ENCODE measurements at regions not wholly inside any gene's neighbourhood (a gene's known extent, or its start where the extent isn't known, plus 50 kb on each side); places are given as distances from the start of the nearest gene placed in this dataset.

DNA sequence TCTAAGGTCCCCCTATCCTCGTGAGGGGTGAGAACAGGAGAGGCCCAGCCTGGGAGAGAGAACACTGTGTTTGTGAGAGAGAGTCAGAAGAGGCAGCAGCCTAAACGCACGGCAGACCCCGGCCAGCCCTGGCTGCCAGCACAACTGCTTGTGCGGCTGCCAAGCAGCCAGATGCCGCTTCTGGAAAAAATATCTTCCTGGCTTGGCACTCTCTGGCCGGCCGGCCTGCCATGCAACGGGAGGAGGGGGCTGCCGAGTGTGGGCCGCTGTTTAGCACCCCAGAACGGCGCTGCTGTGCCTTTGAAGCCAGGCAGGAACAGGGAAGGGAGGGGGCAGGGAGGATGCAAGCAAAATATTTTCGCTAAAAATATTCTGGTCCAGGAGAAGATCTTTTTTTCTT is 105.0 kb downstream of the FGF18 start:
- no peaks in the 10 kb centered on the region for H3K9me3 ChIP-seq
- H3K36me3 ChIP-seq: no peaks in the 10 kb centered on the region
- H3K27me3 ChIP-seq: no peaks in the 10 kb centered on the region
- TF ChIP-seq POLR2A (IDR thresholded peaks at IDR 0.05): no peak
- TF ChIP-seq, protein P1, sequence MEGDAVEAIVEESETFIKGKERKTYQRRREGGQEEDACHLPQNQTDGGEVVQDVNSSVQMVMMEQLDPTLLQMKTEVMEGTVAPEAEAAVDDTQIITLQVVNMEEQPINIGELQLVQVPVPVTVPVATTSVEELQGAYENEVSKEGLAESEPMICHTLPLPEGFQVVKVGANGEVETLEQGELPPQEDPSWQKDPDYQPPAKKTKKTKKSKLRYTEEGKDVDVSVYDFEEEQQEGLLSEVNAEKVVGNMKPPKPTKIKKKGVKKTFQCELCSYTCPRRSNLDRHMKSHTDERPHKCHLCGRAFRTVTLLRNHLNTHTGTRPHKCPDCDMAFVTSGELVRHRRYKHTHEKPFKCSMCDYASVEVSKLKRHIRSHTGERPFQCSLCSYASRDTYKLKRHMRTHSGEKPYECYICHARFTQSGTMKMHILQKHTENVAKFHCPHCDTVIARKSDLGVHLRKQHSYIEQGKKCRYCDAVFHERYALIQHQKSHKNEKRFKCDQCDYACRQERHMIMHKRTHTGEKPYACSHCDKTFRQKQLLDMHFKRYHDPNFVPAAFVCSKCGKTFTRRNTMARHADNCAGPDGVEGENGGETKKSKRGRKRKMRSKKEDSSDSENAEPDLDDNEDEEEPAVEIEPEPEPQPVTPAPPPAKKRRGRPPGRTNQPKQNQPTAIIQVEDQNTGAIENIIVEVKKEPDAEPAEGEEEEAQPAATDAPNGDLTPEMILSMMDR (IDR thresholded peaks at IDR 0.05 in 4 of 5, conservative IDR thresholded peaks at IDR 0.05 in 1 of 5): no peak
- H3K4me3 ChIP-seq: no peak overlapping the region
- no peak for ATAC-seq
- H3K27ac ChIP-seq: no peak overlapping the region
- no peak for DNase-seq
- in situ Hi-C loops (cut with MboI; ENCODE audit: low sequenced_read_pairs in 4 of 4): no loop called here
- H3K4me1 ChIP-seq: peaks cover 7 to 11% of the 10 kb centered on the region in 2 donors
- intact Hi-C loops (cut with DNase I; ENCODE audit: low total_unique reads): no loop called here

DNA sequence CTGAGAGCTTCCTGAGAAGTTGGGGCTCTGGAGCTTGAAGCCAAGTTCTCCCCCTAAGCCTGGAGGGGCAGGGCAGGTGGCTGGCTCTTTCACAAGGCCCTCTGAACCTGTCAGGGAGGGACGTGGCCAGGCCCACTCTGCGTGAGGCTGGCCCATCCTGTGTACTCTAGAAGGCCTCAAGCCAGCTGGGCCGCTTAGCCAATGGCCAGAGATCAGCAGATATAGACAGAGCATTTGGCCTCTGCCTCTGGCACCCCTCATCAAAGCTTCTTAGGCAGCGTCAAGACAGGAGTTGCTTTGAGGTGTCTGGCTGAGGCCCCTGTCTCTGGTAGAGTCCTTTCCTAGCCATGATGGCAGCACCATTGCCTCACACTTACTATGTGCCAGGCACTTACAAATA is 105.6 kb downstream of the FGF18 start:
- ATAC-seq (no peak), DNase-seq (no peak)
- Histone ChIP-seq H3K27ac (no peak overlapping the region), H3K36me3 (no peaks in the 10 kb centered on the region), H3K27me3 (no peaks in the 10 kb centered on the region), H3K4me3 (no peak overlapping the region), H3K9me3 (no peaks in the 10 kb centered on the region), H3K4me1 (peaks cover 7 to 11% of the 10 kb centered on the region in 2 donors)
- in situ Hi-C loops (cut with MboI; ENCODE audit: low sequenced_read_pairs in 4 of 4) (no loop called here), intact Hi-C loops (cut with DNase I; ENCODE audit: low total_unique reads) (no loop called here)
- TF ChIP-seq, protein P1 (IDR thresholded peaks at IDR 0.05 in 4 of 5, conservative IDR thresholded peaks at IDR 0.05 in 1 of 5): no peak
- TF ChIP-seq POLR2A (IDR thresholded peaks at IDR 0.05): no peak

DNA sequence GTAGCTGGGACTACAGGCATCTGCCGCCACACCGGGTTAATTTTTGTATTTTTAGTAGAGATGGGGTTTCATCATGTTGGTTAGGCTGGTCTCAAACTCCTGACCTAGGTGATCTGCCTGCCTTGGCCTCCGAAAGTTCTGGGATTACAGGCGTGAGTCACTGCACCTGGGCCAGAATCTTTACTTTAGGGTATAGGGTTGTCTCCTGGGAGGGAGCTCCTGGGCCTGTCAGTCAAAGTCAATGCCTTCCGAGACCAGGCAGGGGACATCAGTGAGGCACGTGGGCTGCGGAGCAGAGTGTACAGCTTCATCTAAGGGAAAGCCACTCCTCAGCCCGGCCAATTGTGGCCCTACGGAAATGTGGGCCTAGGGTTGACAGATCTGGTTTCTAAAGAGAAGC is 108.6 kb downstream of the FGF18 start:
- intact Hi-C loops (cut with DNase I; ENCODE audit: low total_unique reads): no loop called here
- TF ChIP-seq POLR2A (IDR thresholded peaks at IDR 0.05): no peak
- TF ChIP-seq, protein P1 (IDR thresholded peaks at IDR 0.05 in 4 of 5, conservative IDR thresholded peaks at IDR 0.05 in 1 of 5): no peak

DNA sequence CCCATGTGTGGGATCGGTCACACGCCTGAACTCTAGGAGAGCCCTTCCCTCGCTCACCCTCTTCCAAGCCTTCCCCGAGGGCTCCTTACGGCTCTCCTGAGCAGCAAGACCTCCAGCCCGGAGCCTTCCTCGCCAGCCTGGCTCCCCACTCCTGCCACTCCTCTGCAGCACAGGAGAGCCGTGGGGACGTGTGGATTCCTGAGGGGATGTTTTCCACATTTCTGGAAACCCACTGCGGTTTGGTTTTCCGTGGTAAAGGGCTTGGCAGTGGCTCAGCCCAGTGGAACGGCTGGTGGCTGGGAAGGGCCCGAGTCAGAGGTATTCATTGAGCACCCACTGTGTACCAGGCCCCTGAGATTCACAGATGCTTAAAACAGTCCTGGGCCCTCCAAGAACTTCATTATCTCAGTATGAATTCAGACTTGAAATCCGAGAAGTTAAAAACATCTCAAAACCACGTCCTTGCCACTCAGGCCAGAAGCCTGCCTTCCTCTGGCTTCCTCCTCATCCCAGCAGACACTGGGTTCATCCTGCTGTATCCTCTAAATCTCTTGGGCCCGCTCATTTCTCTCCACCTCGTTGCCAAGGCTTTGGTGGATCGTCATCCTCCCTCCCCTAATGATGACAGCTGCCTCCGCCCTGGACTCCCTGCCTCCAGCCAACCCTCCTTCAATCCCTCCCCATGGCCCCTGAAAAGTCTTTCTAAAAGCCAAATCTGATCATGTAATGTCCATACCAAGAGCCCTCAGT is 109.6 kb downstream of the FGF18 start:
- Histone ChIP-seq H3K4me1 (peaks cover 3 to 9% of the 10 kb centered on the region in 2 donors), H3K36me3 (no peaks in the 10 kb centered on the region), H3K27me3 (no peaks in the 10 kb centered on the region), H3K4me3 (no peak overlapping the region), H3K27ac (no peak overlapping the region), H3K9me3 (no peaks in the 10 kb centered on the region)
- intact Hi-C loops (cut with DNase I; ENCODE audit: low total_unique reads) (no loop called here), in situ Hi-C loops (cut with MboI; ENCODE audit: low sequenced_read_pairs in 4 of 4) (no loop called here)
- DNase-seq: no peak
- TF ChIP-seq, protein P1 (IDR thresholded peaks at IDR 0.05 in 4 of 5, conservative IDR thresholded peaks at IDR 0.05 in 1 of 5): no peak
- no peak for TF ChIP-seq POLR2A (IDR thresholded peaks at IDR 0.05)
- ATAC-seq: no peak

More for the DNA sequence above, 108.6 kb downstream of the FGF18 start:
- H3K27ac ChIP-seq: no peak overlapping the region
- no peaks in the 10 kb centered on the region for H3K27me3 ChIP-seq
- H3K36me3 ChIP-seq: no peaks in the 10 kb centered on the region
- no peak overlapping the region for H3K4me3 ChIP-seq
- in situ Hi-C loops (cut with MboI; ENCODE audit: low sequenced_read_pairs in 4 of 4): no loop called here
- H3K4me1 ChIP-seq: peaks cover 3 to 7% of the 10 kb centered on the region in 2 donors
- ATAC-seq (no peak), DNase-seq (no peak)
- H3K9me3 ChIP-seq: no peaks in the 10 kb centered on the region

DNA sequence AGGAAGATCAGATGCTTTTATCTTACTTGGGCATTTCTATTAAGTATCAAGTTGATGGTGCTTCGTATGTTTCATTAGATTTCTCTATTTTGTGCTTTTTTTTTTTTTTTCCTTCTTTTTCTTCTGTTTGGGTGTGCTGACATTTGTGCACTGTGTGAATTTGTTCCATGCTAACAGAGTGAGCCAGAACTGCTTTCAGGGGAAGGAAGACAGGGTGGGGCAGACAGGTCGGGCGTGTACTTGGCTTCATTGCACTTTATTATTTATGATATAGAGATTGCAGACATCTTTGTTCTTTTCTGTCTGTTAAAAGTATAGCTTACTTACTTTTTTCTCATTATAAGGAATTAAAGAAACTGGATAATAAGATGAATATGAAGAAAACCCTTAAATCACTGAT is 112.2 kb downstream of the FGF18 start:
- intact Hi-C loops (cut with DNase I; ENCODE audit: low total_unique reads) (no loop called here), in situ Hi-C loops (cut with MboI; ENCODE audit: low sequenced_read_pairs in 4 of 4) (no loop called here)
- Histone ChIP-seq H3K4me3 (no peak overlapping the region), H3K27ac (no peak overlapping the region), H3K36me3 (no peaks in the 10 kb centered on the region), H3K27me3 (no peaks in the 10 kb centered on the region), H3K9me3 (no peaks in the 10 kb centered on the region), H3K4me1 (peaks cover 0 to 6% of the 10 kb centered on the region in 2 donors)
- no peak for ATAC-seq
- no peak for DNase-seq
- TF ChIP-seq, protein P1 (IDR thresholded peaks at IDR 0.05 in 4 of 5, conservative IDR thresholded peaks at IDR 0.05 in 1 of 5): no peak
- no peak for TF ChIP-seq POLR2A (IDR thresholded peaks at IDR 0.05)

Measured in gastrocnemius medialis (tissue), 4 donors.